ENCODE measurements at regions not wholly inside any gene's neighbourhood (a gene's known extent, or its start where the extent isn't known, plus 50 kb on each side); places are given as distances from the start of the nearest gene placed in this dataset.

DNA sequence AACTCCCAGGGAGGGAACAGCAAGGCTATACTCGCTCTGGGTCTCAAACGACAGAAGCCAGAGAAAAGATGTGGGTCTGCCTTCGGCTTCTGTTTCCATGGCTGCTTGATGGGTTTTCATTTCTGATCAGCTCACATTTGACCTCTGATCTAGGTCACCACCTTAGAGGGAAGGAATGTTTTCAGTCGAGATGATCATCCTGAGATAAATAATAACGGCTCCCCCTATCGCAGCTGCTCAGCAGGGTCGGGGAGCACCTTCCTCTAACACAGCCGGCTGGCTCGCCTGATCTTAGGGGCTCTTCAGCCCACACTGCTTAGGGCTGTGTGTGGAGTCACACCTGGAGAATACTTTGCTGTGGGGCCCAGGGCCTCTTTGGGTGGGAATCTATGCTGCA is 53.1 kb upstream of the ZNF648 start:
- no peak for DNase-seq

DNA sequence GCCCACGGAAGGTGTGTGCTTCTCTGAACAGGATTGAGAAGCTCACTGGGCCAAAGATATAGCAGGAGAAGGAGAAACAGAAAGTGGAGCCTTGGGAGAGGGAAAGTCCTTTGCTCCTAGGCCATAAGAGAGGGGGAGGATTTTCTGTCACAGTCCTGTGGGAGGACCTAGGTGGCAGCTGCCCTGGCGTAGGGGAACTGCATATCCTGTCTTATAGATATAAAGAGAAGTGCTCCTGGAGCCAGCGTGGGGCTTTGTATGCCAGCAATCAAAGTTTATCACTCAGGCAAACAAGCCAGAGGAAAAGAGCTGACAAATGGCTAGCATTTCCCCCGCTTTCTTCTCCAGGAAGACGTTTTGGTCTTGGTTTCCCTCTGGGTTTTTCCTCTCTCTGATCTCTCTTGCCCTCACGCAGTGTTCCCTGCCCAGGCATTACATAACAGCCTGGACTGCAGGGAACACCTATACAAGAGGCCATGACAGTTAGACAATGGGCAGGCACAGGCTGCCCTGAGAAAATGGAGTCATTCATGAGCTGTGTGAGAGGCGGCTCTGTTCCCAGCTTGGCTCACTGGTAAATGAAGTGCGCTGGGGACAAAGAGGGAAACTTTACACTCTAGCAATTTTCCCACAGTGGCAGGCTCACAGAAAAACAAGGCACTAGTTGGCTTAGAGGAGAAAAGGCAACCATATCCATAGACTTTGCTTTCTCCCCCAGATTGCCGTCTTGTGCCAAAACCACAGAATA is 52.5 kb upstream of the ZNF648 start:
- DNase-seq = no peak

DNA sequence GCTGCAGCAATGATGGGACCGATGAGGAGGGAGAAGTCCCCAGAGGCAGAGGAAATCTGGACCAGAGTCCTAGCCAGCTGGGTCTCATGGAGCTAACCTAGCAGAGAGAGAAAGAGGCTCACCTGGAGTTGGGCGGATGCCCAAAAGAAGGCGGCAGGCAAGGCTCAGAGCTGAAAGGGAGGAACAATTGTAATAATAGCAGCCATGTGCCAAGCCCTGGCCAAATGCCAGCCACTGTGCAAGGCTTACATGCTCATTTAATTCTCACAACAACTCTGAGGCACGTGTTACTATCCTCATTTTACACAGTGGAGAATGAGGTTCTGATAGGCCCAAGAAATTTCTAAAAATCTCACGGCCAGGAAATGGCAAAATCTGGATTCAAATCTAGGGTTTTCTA is 50.0 kb upstream of the ZNF648 start:
- DNase-seq = peak; percentile 92

Data from NCI-H345 (cell line).